HepG2 (cell line): ENCODE measurements at regions not wholly inside any gene's neighbourhood (a gene's known extent, or its start where the extent isn't known, plus 50 kb on each side); places are given as distances from the start of the nearest gene placed in this dataset.

ENCODE experiments used
- ATAC-seq: fragments of 200-7000 bp; cut with Tn5 transposase; 3 replicates; pipeline ENCODE4 v1.9.1; 2020; ENCODE audit warnings: mild to moderate bottlenecking, moderate library complexity
- BruUV-seq: library from RNA; stranded (reverse); fragments of 400-500 nt; replicated peaks from 2 replicates; lab custom pipeline; 2021; lab: Mats Ljungman, UMichigan
- CTCF ChIA-PET: fragments of 300-600 bp; formaldehyde crosslinking; extraction: SDS; loops from one replicate; lab custom pipeline; 2021; ENCODE audit warnings: low total read pairs, inconsistent platforms, low intra/inter-chr PET ratio; lab: Yijun Ruan, JAX
- POLR2A ChIA-PET: fragments of 350-600 bp; sonication (Branson Sonifier 250); formaldehyde crosslinking; loops from one replicate; lab custom pipeline; 2020; ENCODE audit warnings: antibody characterized with exemption, inconsistent platforms; lab: Yijun Ruan, JAX
- DNase-seq: peaks from one replicate; pipeline ENCODE4 v3.0.0-alpha.2; 2015; ENCODE audit warnings: low spot score
- FAIRE-seq: peaks from 3 replicates; lab custom pipeline; 2011; peaks lifted over from hg19 to GRCh38; lab: Jason Lieb, UNC
- H2AFZ ChIP-seq: one replicate; pipeline ENCODE4 v1.6.1; 2011; ENCODE audit warnings: low read length, inconsistent platforms
- H3K27ac ChIP-seq: fragments of 300-600 bp; 3 replicates; pipeline ENCODE4 v1.8.0; 2011; ENCODE audit warnings: mixed run types, mild to moderate bottlenecking, mixed read lengths, low read length, inconsistent platforms; ENCODE audit not compliant: insufficient read depth; ENCODE audit errors: extremely low read length
- H3K27me3 ChIP-seq, 2 experiments: fragments of 200-600 bp in 1 of 2; 2 replicates in 1 of 2; 3 replicates in 1 of 2; pipeline versions ENCODE4 v1.6.0 to v1.8.0; 2011; ENCODE audit warnings: low read length in 2 of 2, mild to moderate bottlenecking in 2 of 2, moderate library complexity in 2 of 2, inconsistent platforms in 1 of 2; ENCODE audit not compliant: insufficient read depth in 2 of 2, control insufficient read depth in 1 of 2
- H3K36me3 ChIP-seq, 2 experiments: fragments of 200-600 bp in 1 of 2; replicated peaks in 1 of 2; 2 replicates in 1 of 2; 3 replicates in 1 of 2; pipeline versions ENCODE4 v1.5.1 to v1.8.0; 2011; ENCODE audit warnings: low read length in 2 of 2, inconsistent platforms in 1 of 2; ENCODE audit not compliant: insufficient read depth in 2 of 2, control insufficient read depth in 1 of 2
- H3K4me1 ChIP-seq: 2 replicates; pipeline ENCODE4 v1.5.1; 2012; ENCODE audit warnings: low read length, inconsistent platforms; ENCODE audit not compliant: insufficient read depth
- H3K4me2 ChIP-seq: 2 replicates; pipeline ENCODE4 v1.6.0; 2011; ENCODE audit warnings: low read depth, low read length, inconsistent platforms
- H3K4me3 ChIP-seq, 3 experiments: fragments of 200-600 bp in 1 of 3; sonication (generic), shearing (Covaris generic) in 1 of 3; replicated peaks in 1 of 3; 2 replicates each; pipeline ENCODE4 v1.5.1; 2011 to 2016; ENCODE audit warnings: low read length in 3 of 3, inconsistent platforms in 2 of 3, low read depth in 2 of 3, mild to moderate bottlenecking in 2 of 3, control low read depth in 1 of 3, mixed read lengths in 1 of 3; ENCODE audit not compliant: insufficient read depth in 1 of 3
- H3K79me2 ChIP-seq: one replicate; pipeline ENCODE4 v1.6.1; 2011; ENCODE audit warnings: low read length, inconsistent platforms; ENCODE audit not compliant: insufficient read depth
- H3K9ac ChIP-seq: 2 replicates; pipeline ENCODE4 v1.6.0; 2011; ENCODE audit warnings: mild to moderate bottlenecking, low read depth, low read length, inconsistent platforms; ENCODE audit not compliant: insufficient read depth
- H3K9me3 ChIP-seq: 2 replicates; pipeline ENCODE4 v1.5.1; 2012; ENCODE audit warnings: mild to moderate bottlenecking, low read length
- H4K20me1 ChIP-seq: 2 replicates; pipeline ENCODE4 v1.6.0; 2011; ENCODE audit warnings: inconsistent platforms, mild to moderate bottlenecking, low read length, moderate library complexity; ENCODE audit not compliant: insufficient read depth
- BHLHE40 ChIP-seq: IDR thresholded peaks from 2 replicates; pipeline ENCODE4 v1.6.1; 2011; ENCODE audit warnings: low read length, improper control_type of control experiment
- CBX1 ChIP-seq: IDR thresholded peaks from one replicate; pipeline ENCODE4 v1.6.1; 2016; ENCODE audit warnings: antibody characterized with exemption, low read depth
- HOXA7 ChIP-seq: sonication (generic); formaldehyde crosslinking; IDR thresholded peaks from 2 replicates; pipeline ENCODE4 v1.8.1; 2022; ENCODE audit warnings: mild to moderate bottlenecking, missing genetic modification reagents, moderate library complexity
- ISX ChIP-seq: sonication (generic); formaldehyde crosslinking; conservative IDR thresholded peaks from 2 replicates; pipeline ENCODE4 v1.5.0; 2020; ENCODE audit warnings: missing genetic modification reagents
- JUNB ChIP-seq: sonication (generic); formaldehyde crosslinking; IDR thresholded peaks from 2 replicates; pipeline ENCODE4 v1.8.0; 2022; ENCODE audit warnings: missing genetic modification reagents, mild to moderate bottlenecking, borderline replicate concordance
- KDM2A ChIP-seq: sonication (generic); formaldehyde crosslinking; IDR thresholded peaks from 2 replicates; pipeline ENCODE4 v1.4.0; 2020; ENCODE audit warnings: low read depth, missing genetic modification reagents, borderline replicate concordance
- MZF1 ChIP-seq: sonication (generic); formaldehyde crosslinking; IDR thresholded peaks from 2 replicates; pipeline ENCODE4 v1.8.1; 2023; ENCODE audit warnings: mild to moderate bottlenecking, missing genetic modification reagents, borderline replicate concordance
- NFKB2 ChIP-seq: sonication (generic); formaldehyde crosslinking; IDR thresholded peaks from 2 replicates; pipeline ENCODE4 v1.4.0; 2020; ENCODE audit warnings: missing genetic modification reagents, borderline replicate concordance
- NR3C1 ChIP-seq: sonication (generic); formaldehyde crosslinking; IDR thresholded peaks from 2 replicates; pipeline ENCODE4 v1.4.0; 2020; ENCODE audit warnings: missing genetic modification reagents
- RARG ChIP-seq: sonication (generic); formaldehyde crosslinking; IDR thresholded peaks from 2 replicates; pipeline ENCODE4 v1.4.0; 2020; ENCODE audit warnings: low read depth, mild to moderate bottlenecking, missing genetic modification reagents
- RFX1 ChIP-seq: fragments of 450-650 bp; IDR thresholded peaks from 2 replicates; pipeline ENCODE4 v1.6.1; 2017
- RFXAP ChIP-seq: sonication (generic); formaldehyde crosslinking; IDR thresholded peaks from 2 replicates; pipeline ENCODE4 v1.4.0; 2020; ENCODE audit warnings: missing genetic modification reagents, borderline replicate concordance
- THYN1 ChIP-seq: sonication (generic); formaldehyde crosslinking; IDR thresholded peaks from 2 replicates; pipeline ENCODE4 v1.8.1; 2023; ENCODE audit warnings: low read depth, mild to moderate bottlenecking, moderate library complexity, missing genetic modification reagents, borderline replicate concordance
- ZBTB21 ChIP-seq: sonication (generic); formaldehyde crosslinking; IDR thresholded peaks from 2 replicates; pipeline ENCODE4 v1.4.0; 2020; ENCODE audit warnings: missing genetic modification reagents
- ZFP91 ChIP-seq: sonication (generic); formaldehyde crosslinking; IDR thresholded peaks from 2 replicates; pipeline ENCODE4 v1.9.0; 2022; ENCODE audit warnings: missing genetic modification reagents, mild to moderate bottlenecking, borderline replicate concordance
- ZNF101 ChIP-seq: sonication (generic); formaldehyde crosslinking; IDR thresholded peaks from 2 replicates; pipeline ENCODE4 v1.4.0; 2020; ENCODE audit warnings: mild to moderate bottlenecking, low read depth, missing genetic modification reagents, borderline replicate concordance
- ZNF3 ChIP-seq: IDR thresholded peaks from 2 replicates; pipeline ENCODE4 v1.7.0; 2017; ENCODE audit warnings: inconsistent platforms
- ZNF576 ChIP-seq: sonication (generic); formaldehyde crosslinking; IDR thresholded peaks from 2 replicates; pipeline ENCODE4 v1.4.0; 2020; ENCODE audit warnings: mild to moderate bottlenecking, missing genetic modification reagents
- ZNF614 ChIP-seq: IDR thresholded peaks from 2 replicates; pipeline ENCODE4 v1.6.1; 2018; ENCODE audit warnings: missing biosample characterization, missing genetic modification reagents, inconsistent platforms, borderline replicate concordance
- ZNF740 ChIP-seq: sonication (generic); formaldehyde crosslinking; IDR thresholded peaks from 2 replicates; pipeline ENCODE4 v1.4.0; 2020; ENCODE audit warnings: missing genetic modification reagents
- WGBS: methylation state at CpG from one replicate; pipeline ENCODE4 v1.1.6; 2017; ENCODE audit warnings: low lambda C conversion rate; 5-methylcytosine and 5-hydroxymethylcytosine counted together
- in situ Hi-C: cut with HindIII; loops from 2 replicates; pipeline ENCODE4 v1.10.0; 2017; ENCODE audit warnings: low pct_unique_long_range_greater_than_20kb; ENCODE audit not compliant: extremely low pct_ligation_motif_present
- intact Hi-C: fragments of 100-400 bp; cut with micrococcal nuclease; formaldehyde crosslinking; loops from one replicate; pipeline ENCODE4 v1.10.0; 2022; ENCODE audit not compliant: unreplicated experiment

- Histone ChIP-seq H3K9ac (no peak overlapping the region), H4K20me1 (no peaks in the 10 kb centered on the region), H3K4me2 (no peak overlapping the region), H3K79me2 (no peaks in the 10 kb centered on the region), H3K4me1 (no peaks in the 10 kb centered on the region), H3K4me3 (no peak overlapping the region), H3K27me3 (no peaks in the 10 kb centered on the region), H3K36me3 (no peaks in the 10 kb centered on the region), H3K27ac (no peak overlapping the region), H2AFZ (no peak overlapping the region), H3K9me3 (no peaks in the 10 kb centered on the region)
- in situ Hi-C loops (no loop called here), intact Hi-C loops (no loop called here)
- DNase-seq (no peak), ATAC-seq (no peak), FAIRE-seq (no peak)
- CTCF ChIA-PET = no interaction called here
- 7% methylated on average over 5 of the region's 5 CpGs for WGBS
- BruUV-seq = no TSS peak
- POLR2A ChIA-PET = no interaction called here
- TF ChIP-seq ISX (CRISPR knock-in tag) (no peak), NFKB2 (CRISPR knock-in tag) (no peak), ZNF101 (CRISPR knock-in tag) (no peak), ZNF614 (CRISPR knock-in tag) (no peak), NR3C1 (CRISPR knock-in tag) (no peak), RFX1 (no peak), ZNF576 (CRISPR knock-in tag) (no peak), JUNB (CRISPR knock-in tag) (no peak), HOXA7 (CRISPR knock-in tag) (no peak), ZBTB21 (CRISPR knock-in tag) (no peak)
Measured at GRCh38 chr4:156571146-156571545, 400.5 kb downstream of the PDGFC start.

- no peaks in the 10 kb centered on the region for H3K9me3 ChIP-seq
- H3K4me3 ChIP-seq = no peak overlapping the region
- BruUV-seq = no TSS peak
- in situ Hi-C loops (no loop called here), intact Hi-C loops (no loop called here)
- no peaks in the 10 kb centered on the region; a peak in 1 of 5 replicates for H3K27me3 ChIP-seq
- H3K27ac ChIP-seq = no peak overlapping the region
- H4K20me1 ChIP-seq = no peaks in the 10 kb centered on the region
- 1% methylated on average over 2 of the region's 2 CpGs for WGBS
- H3K9ac ChIP-seq = no peak overlapping the region
- DNase-seq (no peak), FAIRE-seq (no peak), ATAC-seq (no peak)
- H3K4me1 ChIP-seq = no peaks in the 10 kb centered on the region
- H3K4me2 ChIP-seq = no peak overlapping the region
- H3K36me3 ChIP-seq = no peaks in the 10 kb centered on the region
- ChIA-PET CTCF (no interaction called here), POLR2A (no interaction called here)
- no peak overlapping the region for H2AFZ ChIP-seq
- H3K79me2 ChIP-seq = no peaks in the 10 kb centered on the region
- no peak for TF ChIP-seq RFXAP
- no peak for TF ChIP-seq ZFP91 (CRISPR knock-in tag)
- TF ChIP-seq BHLHE40 = no peak
- no peak for TF ChIP-seq RARG (CRISPR knock-in tag)
- TF ChIP-seq KDM2A (CRISPR knock-in tag) = no peak
- TF ChIP-seq THYN1 = no peak
- TF ChIP-seq MZF1 (CRISPR knock-in tag) = no peak
- no peak for TF ChIP-seq CBX1
- TF ChIP-seq ZNF3 = no peak
- no peak for TF ChIP-seq ZNF740
Measured at GRCh38 chr4:156569535-156569934, 402.1 kb downstream of the PDGFC start.
